HL-60 (cell line): ENCODE measurements at regions not wholly inside any gene's neighbourhood (a gene's known extent, or its start where the extent isn't known, plus 50 kb on each side); places are given as distances from the start of the nearest gene placed in this dataset.

Experiments
- DNase-seq, 2 experiments: peaks; one replicate each; pipeline ENCODE4 v3.0.0-alpha.2; 2010 to 2020; ENCODE audit warnings: low read depth in 1 of 2, low spot score in 1 of 2
- H3K27ac ChIP-seq: fragments of 250-450 bp; sonication (Bioruptor Pico); replicated peaks from 2 replicates; pipeline ENCODE4 v1.5.1; 2020; ENCODE audit warnings: mild to moderate bottlenecking, moderate library complexity
- H3K27me3 ChIP-seq: fragments of 250-450 bp; sonication (Bioruptor Pico); 2 replicates; pipeline ENCODE4 v1.5.1; 2021; ENCODE audit warnings: mild to moderate bottlenecking, moderate library complexity; ENCODE audit not compliant: insufficient read depth, poor library complexity, severe bottlenecking
- H3K4me3 ChIP-seq: replicated peaks from 2 replicates; pipeline ENCODE4 v1.5.1; 2011; ENCODE audit warnings: mild to moderate bottlenecking, control low read depth, low read length; ENCODE audit not compliant: insufficient read depth
- CTCF ChIP-seq: IDR thresholded peaks from one replicate; pipeline ENCODE4 v1.5.1; 2011; ENCODE audit warnings: low read length, control low read depth, inconsistent platforms; ENCODE audit not compliant: insufficient read depth
- GABPA ChIP-seq: IDR thresholded peaks from 2 replicates; pipeline ENCODE4 v1.6.1; 2012; ENCODE audit warnings: low read depth
- POLR2AphosphoS5 ChIP-seq: IDR thresholded peaks from 2 replicates; pipeline ENCODE4 v1.6.1; 2012; ENCODE audit warnings: low read depth
- REST ChIP-seq: IDR thresholded peaks from 2 replicates; pipeline ENCODE4 v1.6.1; 2012; ENCODE audit warnings: low read depth; ENCODE audit not compliant: insufficient replicate concordance
- SPI1 ChIP-seq: IDR thresholded peaks from 2 replicates; pipeline ENCODE4 v1.6.1; 2012; ENCODE audit warnings: low read depth, mild to moderate bottlenecking, borderline replicate concordance

- no peak for DNase-seq
- Histone ChIP-seq H3K4me3 (no peak overlapping the region), H3K27ac (no peak overlapping the region), H3K27me3 (no peaks in the 10 kb centered on the region)
- TF ChIP-seq GABPA = no peak
- no peak for TF ChIP-seq POLR2AphosphoS5
- TF ChIP-seq SPI1 = no peak
- no peak for TF ChIP-seq REST
- TF ChIP-seq CTCF = no peak
These were observed 1087.9 kb downstream of the CBLN2 start for GRCh38 chr18:71456206-71456605.

- no peak overlapping the region for H3K27ac ChIP-seq
- no peak overlapping the region for H3K4me3 ChIP-seq
- TF ChIP-seq REST (no peak), CTCF (no peak), SPI1 (no peak), POLR2AphosphoS5 (no peak), GABPA (no peak)
- no peaks in the 10 kb centered on the region for H3K27me3 ChIP-seq
- DNase-seq = no peak
These were observed 1093.9 kb downstream of the CBLN2 start for GRCh38 chr18:71450257-71450656.

GRCh38 chr18:71443706-71444480 lies 1100.2 kb downstream of the CBLN2 start:
- TF ChIP-seq GABPA = no peak
- no peak for TF ChIP-seq POLR2AphosphoS5
- TF ChIP-seq CTCF = no peak
- TF ChIP-seq REST = no peak
- no peak for TF ChIP-seq SPI1
- Histone ChIP-seq H3K4me3 (no peak overlapping the region), H3K27me3 (no peaks in the 10 kb centered on the region), H3K27ac (no peak overlapping the region)
- no peak for DNase-seq
